GM12878 (cell line): ENCODE measurements at regions not wholly inside any gene's neighbourhood (a gene's known extent, or its start where the extent isn't known, plus 50 kb on each side); places are given as distances from the start of the nearest gene placed in this dataset.

Experiments
- ATAC-seq: fragments of 200-7000 bp; cut with Tn5 transposase; 3 replicates; pipeline ENCODE4 v1.9.1; 2020; ENCODE audit warnings: mild to moderate bottlenecking, moderate library complexity
- BruUV-seq: library from RNA; stranded (reverse); fragments of 400-500 nt; replicated peaks from 2 replicates; lab custom pipeline; 2021; lab: Mats Ljungman, UMichigan
- CTCF ChIA-PET: fragments of 300-600 bp; sonication (Branson Sonifier 250); formaldehyde crosslinking; extraction: SDS; loops from one replicate; lab custom pipeline; 2021; ENCODE audit warnings: inconsistent platforms; lab: Yijun Ruan, JAX
- POLR2A ChIA-PET: fragments of 350-600 bp; formaldehyde crosslinking; extraction: SDS; loops from one replicate; lab custom pipeline; 2021; ENCODE audit warnings: inconsistent platforms; lab: Charles Lee
- RAD21 ChIA-PET: fragments of 300-600 bp; sonication (Branson Sonifier 250); formaldehyde crosslinking; loops from one replicate; lab custom pipeline; 2023; ENCODE audit warnings: antibody characterized with exemption; ENCODE audit not compliant: unreplicated experiment; lab: Charles Lee
- SMC1A ChIA-PET: fragments of 300-600 bp; sonication (Branson Sonifier 250); formaldehyde crosslinking; loops from one replicate; lab custom pipeline; 2023; ENCODE audit not compliant: unreplicated experiment, uncharacterized antibody; lab: Charles Lee
- DNase-seq: peaks from one replicate; pipeline ENCODE4 v3.0.0-alpha.2; 2011; ENCODE audit warnings: low read depth, low spot score
- FAIRE-seq: peaks from 3 replicates; lab custom pipeline; 2011; peaks lifted over from hg19 to GRCh38; lab: Jason Lieb, UNC
- H2AFZ ChIP-seq: 2 replicates; pipeline ENCODE4 v1.6.0; 2011; ENCODE audit warnings: low read depth, low read length, control low read depth; ENCODE audit not compliant: control insufficient read depth
- H3K27ac ChIP-seq: 2 replicates; pipeline ENCODE4 v1.5.1; 2011; ENCODE audit warnings: control low read depth; ENCODE audit not compliant: control insufficient read depth, insufficient read depth
- H3K27me3 ChIP-seq, 2 experiments: replicated peaks in 1 of 2; 2 replicates each; pipeline versions ENCODE4 v1.6.0 to v1.6.1; 2011; ENCODE audit warnings: low read length in 1 of 2; ENCODE audit not compliant: control insufficient read depth in 2 of 2, insufficient read depth in 2 of 2
- H3K36me3 ChIP-seq, 2 experiments: 2 replicates each; pipeline ENCODE4 v1.5.1; 2011; ENCODE audit warnings: low read length in 1 of 2; ENCODE audit not compliant: control insufficient read depth in 2 of 2, insufficient read depth in 2 of 2
- H3K4me1 ChIP-seq: 2 replicates; pipeline ENCODE4 v1.6.1; 2011; ENCODE audit warnings: mild to moderate bottlenecking, low read length, moderate library complexity, mixed read lengths; ENCODE audit not compliant: control insufficient read depth, insufficient read depth
- H3K4me2 ChIP-seq: 2 replicates; pipeline ENCODE4 v1.6.0; 2011; ENCODE audit warnings: control low read depth; ENCODE audit not compliant: control insufficient read depth, insufficient read depth
- H3K4me3 ChIP-seq: fragments of 200-600 bp; sonication (generic); 2 replicates; pipeline ENCODE4 v1.5.1; 2016
- H3K79me2 ChIP-seq: 2 replicates; pipeline ENCODE4 v1.6.0; 2011; ENCODE audit warnings: low read length; ENCODE audit not compliant: control insufficient read depth, insufficient read depth
- H3K9ac ChIP-seq: 2 replicates; pipeline ENCODE4 v1.8.0; 2011; ENCODE audit warnings: low read length, control low read depth, mixed read lengths; ENCODE audit not compliant: control insufficient read depth, insufficient read depth
- H3K9me3 ChIP-seq: replicated peaks from 3 replicates; pipeline ENCODE4 v1.5.1; 2011; ENCODE audit warnings: mild to moderate bottlenecking, low read length; ENCODE audit not compliant: control insufficient read depth, insufficient read depth
- H4K20me1 ChIP-seq: 2 replicates; pipeline ENCODE4 v1.6.0; 2011; ENCODE audit not compliant: control insufficient read depth, insufficient read depth
- CBX3 ChIP-seq: fragments of 200-600 bp; sonication (generic); IDR thresholded peaks from 2 replicates; pipeline ENCODE4 v1.6.1; 2016; ENCODE audit warnings: low read depth, borderline replicate concordance
- CHD1 ChIP-seq: IDR thresholded peaks from 2 replicates; pipeline ENCODE4 v1.6.1; 2012; ENCODE audit warnings: low read depth, low read length, improper control_type of control experiment
- HDAC2 ChIP-seq: fragments of 200-600 bp; sonication (generic); IDR thresholded peaks from 2 replicates; pipeline ENCODE4 v1.6.1; 2017
- IRF3 ChIP-seq: fragments of 450-650 bp; IDR thresholded peaks from 2 replicates; pipeline ENCODE4 v1.6.1; 2014; ENCODE audit warnings: mild to moderate bottlenecking
- NR2F1 ChIP-seq: fragments of 450-650 bp; conservative IDR thresholded peaks from 2 replicates; pipeline ENCODE4 v1.6.1; 2017; ENCODE audit warnings: mild to moderate bottlenecking
- PML ChIP-seq: IDR thresholded peaks from 2 replicates; pipeline ENCODE4 v1.6.1; 2012; ENCODE audit warnings: low read length, inconsistent platforms
- POLR2AphosphoS2 ChIP-seq: IDR thresholded peaks from 2 replicates; pipeline ENCODE4 v1.6.1; 2011; ENCODE audit warnings: low read depth, mild to moderate bottlenecking, low read length, improper control_type of control experiment, moderate library complexity
- RCOR1 ChIP-seq: conservative IDR thresholded peaks from 2 replicates; pipeline ENCODE4 v1.6.1; 2012; ENCODE audit warnings: low read depth, low read length, improper control_type of control experiment
- RELA ChIP-seq: fragments of 450-650 bp; IDR thresholded peaks from 2 replicates; pipeline ENCODE4 v1.8.0; 2014; ENCODE audit warnings: borderline replicate concordance; ENCODE audit not compliant: partially characterized antibody
- SUZ12 ChIP-seq: fragments of 200-600 bp; sonication (generic); IDR thresholded peaks from one replicate; pipeline ENCODE4 v1.6.1; 2018; ENCODE audit warnings: antibody characterized with exemption, mild to moderate bottlenecking; ENCODE audit not compliant: unreplicated experiment
- USF1 ChIP-seq: IDR thresholded peaks from 2 replicates; pipeline ENCODE4 v1.6.1; 2011; ENCODE audit warnings: borderline replicate concordance, low read depth, mild to moderate bottlenecking, moderate library complexity, mixed read lengths, low read length; ENCODE audit not compliant: insufficient read depth; ENCODE audit errors: extremely low read length
- ZNF592 ChIP-seq: fragments of 450-650 bp; IDR thresholded peaks from 2 replicates; pipeline ENCODE4 v1.6.1; 2017; ENCODE audit warnings: mild to moderate bottlenecking, moderate library complexity
- WGBS: methylation state at CpG from one replicate; pipeline ENCODE4 v1.1.6; 2016; ENCODE audit warnings: low lambda C conversion rate; ENCODE audit not compliant: insufficient replicate concordance, insufficient coverage; ENCODE audit errors: missing lambda C conversion rate; 5-methylcytosine and 5-hydroxymethylcytosine counted together
- in situ Hi-C: fragments of 300-500 bp; cut with MboI; formaldehyde crosslinking; loops from 9 replicates; pipeline ENCODE4 v1.14.3; 2018; ENCODE audit warnings: mixed read lengths
- intact Hi-C: fragments of 100-400 bp; cut with micrococcal nuclease; formaldehyde crosslinking; loops from one replicate; pipeline ENCODE4 v1.14.2; 2022; ENCODE audit not compliant: unreplicated experiment
- TF ChIP-seq, protein P1 (sequence below): fragments of 450-650 bp; IDR thresholded peaks from 2 replicates; pipeline ENCODE4 v1.6.1; 2016; ENCODE audit warnings: mild to moderate bottlenecking, moderate library complexity, borderline replicate concordance

GRCh38 chr5:58012801-58013315, 447.0 kb downstream of the PLK2 start:
- ChIA-PET SMC1A (no interaction called here), RAD21 (no interaction called here), POLR2A (no interaction called here), CTCF (interaction anchor here (0.7 kb wide), 1 partner anchor 503 kb away, joined by 3 read pairs; no protein-coding TSS in a partner anchor)
- Histone ChIP-seq H3K9me3 (no peaks in the 10 kb centered on the region), H3K9ac (no peak overlapping the region), H3K79me2 (no peaks in the 10 kb centered on the region), H2AFZ (no peak overlapping the region), H3K36me3 (no peaks in the 10 kb centered on the region), H3K4me2 (no peak overlapping the region), H3K27ac (no peak overlapping the region), H4K20me1 (no peaks in the 10 kb centered on the region), H3K4me1 (no peaks in the 10 kb centered on the region), H3K27me3 (no peaks in the 10 kb centered on the region; a peak in 1 of 4 replicates), H3K4me3 (no peak overlapping the region)
- no peak for ATAC-seq
- WGBS, result 24% methylated on average over 3 of the region's 3 CpGs
- BruUV-seq, result no TSS peak
- no peak for FAIRE-seq
- intact Hi-C loops, result no loop called here
- in situ Hi-C loops, result no loop called here
- DNase-seq, result no peak
- TF ChIP-seq NR2F1 (no peak), PML (no peak), RCOR1 (no peak), ZNF592 (no peak), HDAC2 (no peak), USF1 (no peak), IRF3 (no peak), CHD1 (no peak), RELA (no peak), POLR2AphosphoS2 (no peak), SUZ12 (no peak), CBX3 (no peak)
- TF ChIP-seq, protein P1, sequence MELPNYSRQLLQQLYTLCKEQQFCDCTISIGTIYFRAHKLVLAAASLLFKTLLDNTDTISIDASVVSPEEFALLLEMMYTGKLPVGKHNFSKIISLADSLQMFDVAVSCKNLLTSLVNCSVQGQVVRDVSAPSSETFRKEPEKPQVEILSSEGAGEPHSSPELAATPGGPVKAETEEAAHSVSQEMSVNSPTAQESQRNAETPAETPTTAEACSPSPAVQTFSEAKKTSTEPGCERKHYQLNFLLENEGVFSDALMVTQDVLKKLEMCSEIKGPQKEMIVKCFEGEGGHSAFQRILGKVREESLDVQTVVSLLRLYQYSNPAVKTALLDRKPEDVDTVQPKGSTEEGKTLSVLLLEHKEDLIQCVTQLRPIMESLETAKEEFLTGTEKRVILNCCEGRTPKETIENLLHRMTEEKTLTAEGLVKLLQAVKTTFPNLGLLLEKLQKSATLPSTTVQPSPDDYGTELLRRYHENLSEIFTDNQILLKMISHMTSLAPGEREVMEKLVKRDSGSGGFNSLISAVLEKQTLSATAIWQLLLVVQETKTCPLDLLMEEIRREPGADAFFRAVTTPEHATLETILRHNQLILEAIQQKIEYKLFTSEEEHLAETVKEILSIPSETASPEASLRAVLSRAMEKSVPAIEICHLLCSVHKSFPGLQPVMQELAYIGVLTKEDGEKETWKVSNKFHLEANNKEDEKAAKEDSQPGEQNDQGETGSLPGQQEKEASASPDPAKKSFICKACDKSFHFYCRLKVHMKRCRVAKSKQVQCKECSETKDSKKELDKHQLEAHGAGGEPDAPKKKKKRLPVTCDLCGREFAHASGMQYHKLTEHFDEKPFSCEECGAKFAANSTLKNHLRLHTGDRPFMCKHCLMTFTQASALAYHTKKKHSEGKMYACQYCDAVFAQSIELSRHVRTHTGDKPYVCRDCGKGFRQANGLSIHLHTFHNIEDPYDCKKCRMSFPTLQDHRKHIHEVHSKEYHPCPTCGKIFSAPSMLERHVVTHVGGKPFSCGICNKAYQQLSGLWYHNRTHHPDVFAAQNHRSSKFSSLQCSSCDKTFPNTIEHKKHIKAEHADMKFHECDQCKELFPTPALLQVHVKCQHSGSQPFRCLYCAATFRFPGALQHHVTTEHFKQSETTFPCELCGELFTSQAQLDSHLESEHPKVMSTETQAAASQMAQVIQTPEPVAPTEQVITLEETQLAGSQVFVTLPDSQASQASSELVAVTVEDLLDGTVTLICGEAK, result no peak
